ENCODE measurements at regions not wholly inside any gene's neighbourhood (a gene's known extent, or its start where the extent isn't known, plus 50 kb on each side); places are given as distances from the start of the nearest gene placed in this dataset.
"Not testable (repeated sequence)": the region's sequence is repeated elsewhere in the genome, so short reads cannot be mapped to it uniquely, and the experiment has no call there.

- Histone ChIP-seq H3K4me3 (replicated peaks; ENCODE audit: insufficient read depth, low read length) (no peak overlapping the region), H3K27ac (replicated peaks) (no peak overlapping the region), H3K27me3 (ENCODE audit: insufficient read depth, poor library complexity, severe bottlenecking) (no peaks in the 10 kb centered on the region)
- no peak for TF ChIP-seq CTCF (IDR thresholded peaks at IDR 0.05; ENCODE audit: insufficient read depth, low read length)
- TF ChIP-seq GABPA (IDR thresholded peaks at IDR 0.05; ENCODE audit: low read depth): no peak
- no peak for TF ChIP-seq REST (IDR thresholded peaks at IDR 0.05; ENCODE audit: insufficient replicate concordance, low read depth)
- no peak for TF ChIP-seq SPI1 (IDR thresholded peaks at IDR 0.05; ENCODE audit: borderline replicate concordance, low read depth)
- TF ChIP-seq POLR2AphosphoS5 (IDR thresholded peaks at IDR 0.05; ENCODE audit: low read depth): no peak
- DNase-seq (ENCODE audit: low read depth in 1 of 2, low spot score in 1 of 2): no peak
Measured at GRCh38 chr12:124674937-124675336, 107.5 kb upstream of the NCOR2 start.

DNA sequence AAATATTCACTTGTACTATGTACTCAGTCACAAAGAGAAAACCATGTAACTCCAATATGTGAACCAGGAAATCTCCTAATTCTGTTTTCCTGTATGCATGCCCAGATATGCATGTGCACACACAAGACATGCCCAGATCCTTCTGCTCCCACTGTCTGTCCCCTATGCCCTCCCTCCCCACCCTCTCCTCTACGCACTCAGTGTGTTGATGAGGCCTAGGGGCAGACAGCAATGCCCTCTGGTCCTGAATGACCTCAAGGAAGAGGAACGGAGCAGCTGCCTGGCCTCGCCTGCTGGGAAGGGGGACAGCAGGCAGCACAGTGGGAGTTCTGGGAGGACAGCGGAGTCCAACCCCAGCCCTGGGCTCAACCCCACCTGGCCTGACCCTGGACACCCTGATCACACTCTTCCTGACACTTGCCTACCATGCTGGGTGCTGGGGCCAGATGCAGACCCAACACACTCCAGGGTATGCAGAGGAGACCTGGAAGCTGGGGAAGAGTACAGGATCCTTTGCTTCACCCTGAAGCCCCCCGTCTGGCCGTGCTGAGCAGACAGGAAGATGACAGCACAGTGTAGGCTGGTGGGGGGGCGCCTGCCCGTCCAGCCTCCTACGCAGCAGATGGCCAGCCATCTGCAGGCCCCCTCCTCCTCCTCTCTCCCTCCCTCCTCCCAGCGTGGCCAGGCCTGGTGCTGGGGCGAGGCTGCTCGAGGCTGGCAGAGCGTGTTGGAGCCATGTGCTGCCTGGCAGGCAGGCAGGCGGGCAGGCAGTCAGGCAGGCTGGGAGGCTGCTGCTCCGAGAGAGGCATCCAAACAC, 106.6 kb upstream of the NCOR2 start:
- DNase-seq (ENCODE audit: low read depth in 1 of 2, low spot score in 1 of 2): no peak
- Histone ChIP-seq H3K27me3 (ENCODE audit: insufficient read depth, poor library complexity, severe bottlenecking) (no peaks in the 10 kb centered on the region), H3K27ac (replicated peaks) (no peak overlapping the region), H3K4me3 (replicated peaks; ENCODE audit: insufficient read depth, low read length) (no peak overlapping the region)
- no peak for TF ChIP-seq REST (IDR thresholded peaks at IDR 0.05; ENCODE audit: insufficient replicate concordance, low read depth)
- no peak for TF ChIP-seq CTCF (IDR thresholded peaks at IDR 0.05; ENCODE audit: insufficient read depth, low read length)
- no peak for TF ChIP-seq GABPA (IDR thresholded peaks at IDR 0.05; ENCODE audit: low read depth)
- TF ChIP-seq SPI1 (IDR thresholded peaks at IDR 0.05; ENCODE audit: borderline replicate concordance, low read depth): no peak
- no peak for TF ChIP-seq POLR2AphosphoS5 (IDR thresholded peaks at IDR 0.05; ENCODE audit: low read depth)

- not testable (repeated sequence) for H3K27me3 ChIP-seq (ENCODE audit: insufficient read depth, poor library complexity, severe bottlenecking); H3K4me3 ChIP-seq (replicated peaks; ENCODE audit: insufficient read depth, low read length); H3K27ac ChIP-seq (replicated peaks)
- peak in 1 of 2 experiments; percentile 37 for DNase-seq (ENCODE audit: low read depth in 1 of 2, low spot score in 1 of 2)
Measured at GRCh38 chr12:124669271-124669721, 101.9 kb upstream of the NCOR2 start.

GRCh38 chr12:124668602-124669001, 101.2 kb upstream of the NCOR2 start:
- DNase-seq (ENCODE audit: low read depth in 1 of 2, low spot score in 1 of 2): no peak
- no peak for TF ChIP-seq CTCF (IDR thresholded peaks at IDR 0.05; ENCODE audit: insufficient read depth, low read length)
- TF ChIP-seq REST (IDR thresholded peaks at IDR 0.05; ENCODE audit: insufficient replicate concordance, low read depth): no peak
- TF ChIP-seq GABPA (IDR thresholded peaks at IDR 0.05; ENCODE audit: low read depth): no peak
- no peak for TF ChIP-seq SPI1 (IDR thresholded peaks at IDR 0.05; ENCODE audit: borderline replicate concordance, low read depth)
- TF ChIP-seq POLR2AphosphoS5 (IDR thresholded peaks at IDR 0.05; ENCODE audit: low read depth): no peak
- Histone ChIP-seq H3K27me3 (ENCODE audit: insufficient read depth, poor library complexity, severe bottlenecking) (no peaks in the 10 kb centered on the region), H3K4me3 (replicated peaks; ENCODE audit: insufficient read depth, low read length) (no peak overlapping the region), H3K27ac (replicated peaks) (no peak overlapping the region)
